HFFc6 (cell line): ENCODE measurements at regions not wholly inside any gene's neighbourhood (a gene's known extent, or its start where the extent isn't known, plus 50 kb on each side); places are given as distances from the start of the nearest gene placed in this dataset.

ENCODE experiments used
- DNase-seq: peaks from one replicate; pipeline ENCODE4 v3.0.0-alpha.2; 2018
- H3K27ac Mint-ChIP-seq: 2 replicates; pipeline ENCODE4 v1.8.0; 2020; ENCODE audit warnings: mild to moderate bottlenecking, mixed read lengths
- H3K27me3 Mint-ChIP-seq: 2 replicates; pipeline ENCODE4 v1.8.0; 2021; ENCODE audit warnings: mild to moderate bottlenecking, moderate library complexity, mixed read lengths; ENCODE audit not compliant: insufficient read depth
- H3K36me3 Mint-ChIP-seq: 2 replicates; pipeline ENCODE4 v1.8.0; 2021; ENCODE audit warnings: low read depth, mixed read lengths
- H3K4me1 Mint-ChIP-seq: 2 replicates; pipeline ENCODE4 v1.8.0; 2020; ENCODE audit warnings: low read depth, mixed read lengths
- H3K4me3 Mint-ChIP-seq: 2 replicates; pipeline ENCODE4 v1.8.0; 2020; ENCODE audit warnings: mild to moderate bottlenecking, moderate library complexity, mixed read lengths
- H3K9me3 Mint-ChIP-seq: 2 replicates; pipeline ENCODE4 v1.8.0; 2020; ENCODE audit warnings: mild to moderate bottlenecking, mixed read lengths
- TF ChIP-seq, protein P1 (sequence below): fragments of 200-600 bp; sonication (generic); IDR thresholded peaks from 2 replicates; pipeline ENCODE4 v1.5.0; 2021; ENCODE audit warnings: antibody characterized with exemption, mild to moderate bottlenecking

GRCh38 chr3:115517457-115518050 lies 105.8 kb upstream of the GAP43 start:
- H3K9me3 Mint-ChIP-seq = no peaks in the 10 kb centered on the region

GRCh38 chr3:115518100-115518852 lies 105.0 kb upstream of the GAP43 start:
- peak; percentile 13 for DNase-seq
- peaks cover 12% of the 10 kb centered on the region for H3K4me1 Mint-ChIP-seq
- no peaks in the 10 kb centered on the region for H3K9me3 Mint-ChIP-seq
- TF ChIP-seq, protein P1, sequence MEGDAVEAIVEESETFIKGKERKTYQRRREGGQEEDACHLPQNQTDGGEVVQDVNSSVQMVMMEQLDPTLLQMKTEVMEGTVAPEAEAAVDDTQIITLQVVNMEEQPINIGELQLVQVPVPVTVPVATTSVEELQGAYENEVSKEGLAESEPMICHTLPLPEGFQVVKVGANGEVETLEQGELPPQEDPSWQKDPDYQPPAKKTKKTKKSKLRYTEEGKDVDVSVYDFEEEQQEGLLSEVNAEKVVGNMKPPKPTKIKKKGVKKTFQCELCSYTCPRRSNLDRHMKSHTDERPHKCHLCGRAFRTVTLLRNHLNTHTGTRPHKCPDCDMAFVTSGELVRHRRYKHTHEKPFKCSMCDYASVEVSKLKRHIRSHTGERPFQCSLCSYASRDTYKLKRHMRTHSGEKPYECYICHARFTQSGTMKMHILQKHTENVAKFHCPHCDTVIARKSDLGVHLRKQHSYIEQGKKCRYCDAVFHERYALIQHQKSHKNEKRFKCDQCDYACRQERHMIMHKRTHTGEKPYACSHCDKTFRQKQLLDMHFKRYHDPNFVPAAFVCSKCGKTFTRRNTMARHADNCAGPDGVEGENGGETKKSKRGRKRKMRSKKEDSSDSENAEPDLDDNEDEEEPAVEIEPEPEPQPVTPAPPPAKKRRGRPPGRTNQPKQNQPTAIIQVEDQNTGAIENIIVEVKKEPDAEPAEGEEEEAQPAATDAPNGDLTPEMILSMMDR = no peak
- no peak overlapping the region for H3K27ac Mint-ChIP-seq
- H3K4me3 Mint-ChIP-seq = no peak overlapping the region
- peaks cover 5% of the 10 kb centered on the region for H3K27me3 Mint-ChIP-seq
- H3K36me3 Mint-ChIP-seq = no peaks in the 10 kb centered on the region

More at GRCh38 chr3:115517457-115518050, 105.8 kb upstream of the GAP43 start:
- H3K4me1 Mint-ChIP-seq = peaks cover 20% of the 10 kb centered on the region
- no peak overlapping the region for H3K27ac Mint-ChIP-seq
- TF ChIP-seq, protein P1 = no peak
- peaks cover 8% of the 10 kb centered on the region for H3K27me3 Mint-ChIP-seq
- no peaks in the 10 kb centered on the region for H3K36me3 Mint-ChIP-seq
- no peak overlapping the region for H3K4me3 Mint-ChIP-seq
- DNase-seq = no peak

DNA sequence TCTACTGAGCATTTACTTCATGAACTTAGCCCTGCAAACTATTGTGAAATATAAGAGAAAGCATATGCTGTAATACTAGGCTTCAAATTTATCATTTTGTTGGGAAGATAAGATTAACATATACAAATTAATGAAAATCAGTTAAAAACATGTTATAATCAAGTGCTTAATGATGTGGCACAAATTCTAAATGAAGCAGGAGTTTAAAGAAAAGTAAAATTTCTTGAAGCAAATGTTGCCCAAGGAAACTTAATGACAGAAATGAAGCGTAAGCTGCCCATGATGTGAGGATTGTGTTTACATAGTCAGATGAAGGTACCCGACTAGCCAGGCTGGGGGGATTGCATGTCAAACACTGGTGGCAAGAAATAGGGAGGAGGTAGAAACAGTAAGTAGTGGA lies 103.1 kb upstream of the GAP43 start:
- Mint-ChIP-seq H3K4me1 (peaks cover 8% of the 10 kb centered on the region), H3K36me3 (no peaks in the 10 kb centered on the region), H3K4me3 (no peak overlapping the region), H3K27ac (no peak overlapping the region), H3K27me3 (peaks cover 1% of the 10 kb centered on the region; the same call in 1 of the 2 replicates), H3K9me3 (no peaks in the 10 kb centered on the region)
- no peak for DNase-seq
- TF ChIP-seq, protein P1 = no peak

GRCh38 chr3:115520651-115521245 lies 102.6 kb upstream of the GAP43 start:
- Mint-ChIP-seq H3K4me1 (peaks cover 8% of the 10 kb centered on the region), H3K27me3 (peaks cover 1% of the 10 kb centered on the region; the same call in 1 of the 2 replicates), H3K9me3 (no peaks in the 10 kb centered on the region), H3K27ac (no peak overlapping the region), H3K36me3 (no peaks in the 10 kb centered on the region), H3K4me3 (no peak overlapping the region)
- TF ChIP-seq, protein P1 = no peak
- no peak for DNase-seq

GRCh38 chr3:115523458-115523857 lies 99.9 kb upstream of the GAP43 start:
- no peak overlapping the region for H3K4me3 Mint-ChIP-seq
- no peaks in the 10 kb centered on the region for H3K9me3 Mint-ChIP-seq
- H3K36me3 Mint-ChIP-seq = no peaks in the 10 kb centered on the region
- DNase-seq = no peak
- peaks cover 1% of the 10 kb centered on the region; the same call in 1 of the 2 replicates for H3K27me3 Mint-ChIP-seq
- TF ChIP-seq, protein P1 = no peak
- H3K27ac Mint-ChIP-seq = no peak overlapping the region
- peaks cover 4% of the 10 kb centered on the region for H3K4me1 Mint-ChIP-seq
